GM10266 (cell line): ENCODE measurements at regions not wholly inside any gene's neighbourhood (a gene's known extent, or its start where the extent isn't known, plus 50 kb on each side); places are given as distances from the start of the nearest gene placed in this dataset.

Source experiments
- DNase-seq: peaks from one replicate; pipeline ENCODE4 v3.0.0; 2012; ENCODE audit errors: extremely low spot score
- TF ChIP-seq, protein P1 (sequence below): IDR thresholded peaks from 2 replicates; pipeline ENCODE4 v1.5.1; 2012; ENCODE audit warnings: mild to moderate bottlenecking, low read depth; ENCODE audit not compliant: control insufficient read depth, insufficient read depth; ENCODE audit errors: missing control alignments

DNA sequence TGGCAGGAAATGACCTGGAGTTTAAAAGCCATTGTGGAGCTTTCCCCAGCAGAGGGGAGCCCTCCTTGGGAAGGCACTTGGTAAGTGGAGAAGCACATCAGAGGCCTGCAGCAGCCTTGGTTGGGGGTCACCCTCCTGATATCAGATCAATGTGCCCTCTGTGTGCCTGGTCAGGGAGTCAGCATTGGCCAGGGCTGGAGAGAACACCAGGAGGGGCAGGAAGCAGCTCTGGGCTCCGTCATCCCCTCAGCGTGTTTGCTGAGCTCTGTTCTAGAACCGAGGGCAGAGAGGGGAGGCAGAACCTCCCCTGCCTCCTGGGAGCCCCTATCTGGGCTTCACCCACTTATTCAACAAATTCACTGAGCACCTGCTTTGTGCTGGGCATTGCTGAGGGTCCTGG, 846.0 kb downstream of the TBC1D22A start:
- TF ChIP-seq, protein P1, sequence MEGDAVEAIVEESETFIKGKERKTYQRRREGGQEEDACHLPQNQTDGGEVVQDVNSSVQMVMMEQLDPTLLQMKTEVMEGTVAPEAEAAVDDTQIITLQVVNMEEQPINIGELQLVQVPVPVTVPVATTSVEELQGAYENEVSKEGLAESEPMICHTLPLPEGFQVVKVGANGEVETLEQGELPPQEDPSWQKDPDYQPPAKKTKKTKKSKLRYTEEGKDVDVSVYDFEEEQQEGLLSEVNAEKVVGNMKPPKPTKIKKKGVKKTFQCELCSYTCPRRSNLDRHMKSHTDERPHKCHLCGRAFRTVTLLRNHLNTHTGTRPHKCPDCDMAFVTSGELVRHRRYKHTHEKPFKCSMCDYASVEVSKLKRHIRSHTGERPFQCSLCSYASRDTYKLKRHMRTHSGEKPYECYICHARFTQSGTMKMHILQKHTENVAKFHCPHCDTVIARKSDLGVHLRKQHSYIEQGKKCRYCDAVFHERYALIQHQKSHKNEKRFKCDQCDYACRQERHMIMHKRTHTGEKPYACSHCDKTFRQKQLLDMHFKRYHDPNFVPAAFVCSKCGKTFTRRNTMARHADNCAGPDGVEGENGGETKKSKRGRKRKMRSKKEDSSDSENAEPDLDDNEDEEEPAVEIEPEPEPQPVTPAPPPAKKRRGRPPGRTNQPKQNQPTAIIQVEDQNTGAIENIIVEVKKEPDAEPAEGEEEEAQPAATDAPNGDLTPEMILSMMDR: no peak

DNA sequence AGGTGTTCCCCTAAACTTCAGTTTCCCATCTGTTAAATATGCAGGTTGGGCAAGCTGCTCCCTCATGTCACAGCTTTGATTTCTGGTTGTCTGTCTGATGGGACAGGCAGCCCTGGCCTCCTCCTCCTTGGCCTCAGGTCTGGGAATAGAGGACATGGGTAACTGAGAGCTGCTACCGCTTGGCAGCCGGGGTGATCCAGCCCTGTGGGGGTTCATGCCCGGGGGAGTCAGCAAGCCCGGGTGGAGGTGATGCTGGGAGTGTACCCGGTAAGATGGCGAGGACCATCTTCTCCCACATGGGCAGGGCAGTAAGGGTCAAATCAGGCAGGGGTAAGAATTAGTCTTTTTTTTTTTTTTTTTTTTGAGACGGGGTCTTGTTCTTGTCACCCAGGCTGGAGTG, 845.0 kb downstream of the TBC1D22A start:
- no peak for DNase-seq
- TF ChIP-seq, protein P1: no peak

More for the DNA sequence above, 846.0 kb downstream of the TBC1D22A start:
- DNase-seq: no peak

DNA sequence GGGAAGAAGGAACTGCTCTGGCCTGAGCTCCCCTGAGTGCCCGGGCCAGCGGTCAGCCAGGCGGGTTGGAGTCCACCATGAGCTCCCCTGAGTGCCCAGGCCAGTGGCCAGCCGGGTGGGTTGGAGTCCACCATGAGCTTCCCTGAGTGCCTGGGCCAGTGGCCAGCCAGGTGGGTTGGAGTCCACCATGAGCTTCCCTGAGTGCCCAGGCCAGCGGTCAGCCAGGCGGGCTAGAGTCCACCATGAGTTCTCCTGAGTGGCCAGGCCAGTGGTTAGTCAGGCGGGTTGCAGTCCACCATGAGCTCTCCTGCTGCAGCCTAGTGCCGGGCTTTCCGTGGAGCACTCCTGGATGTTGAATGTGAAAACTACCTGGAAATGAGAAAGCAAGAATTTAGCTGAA, 844.0 kb downstream of the TBC1D22A start:
- no peak for DNase-seq
- TF ChIP-seq, protein P1: no peak

DNA sequence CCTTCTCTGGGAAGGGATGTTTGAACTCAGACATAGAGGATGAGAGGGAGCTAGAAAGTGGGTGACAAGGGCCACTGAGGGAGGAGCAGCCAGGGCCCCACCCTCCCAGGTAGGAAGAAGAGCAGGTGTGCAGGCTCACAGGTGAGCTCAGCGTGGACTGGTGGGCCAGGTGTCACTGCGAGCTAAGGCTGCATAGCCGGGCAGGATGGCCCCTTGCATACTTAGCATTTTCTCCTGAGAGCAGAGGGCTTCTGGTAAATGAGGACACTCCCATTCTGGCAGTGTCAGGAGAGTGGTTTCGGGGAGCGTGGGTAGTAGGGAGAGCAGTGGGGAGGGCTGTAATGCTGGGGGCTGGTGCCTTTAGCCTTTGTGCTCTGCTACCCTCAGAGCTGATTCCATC, 843.4 kb downstream of the TBC1D22A start:
- DNase-seq: no peak
- TF ChIP-seq, protein P1: no peak

DNA sequence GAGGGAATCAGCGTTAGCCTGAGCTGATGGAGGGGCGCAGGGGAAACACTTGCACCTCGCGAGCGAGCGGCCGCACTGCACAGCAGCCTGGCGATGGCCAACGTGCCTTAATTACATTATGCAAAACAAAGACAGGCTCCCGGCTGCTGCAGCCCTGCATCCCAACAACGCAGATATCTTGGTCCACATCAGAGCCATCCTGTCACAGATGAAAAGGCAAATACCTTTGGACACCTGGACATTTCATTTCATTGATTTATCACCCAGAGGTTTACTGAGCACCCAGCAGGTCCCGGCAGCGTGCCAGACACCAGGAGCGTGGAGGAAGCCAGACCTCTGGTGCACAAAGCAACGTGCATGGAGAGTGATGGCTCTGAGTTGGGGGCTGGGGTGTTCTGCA, 843.0 kb downstream of the TBC1D22A start:
- TF ChIP-seq, protein P1: no peak
- DNase-seq: no peak

DNA sequence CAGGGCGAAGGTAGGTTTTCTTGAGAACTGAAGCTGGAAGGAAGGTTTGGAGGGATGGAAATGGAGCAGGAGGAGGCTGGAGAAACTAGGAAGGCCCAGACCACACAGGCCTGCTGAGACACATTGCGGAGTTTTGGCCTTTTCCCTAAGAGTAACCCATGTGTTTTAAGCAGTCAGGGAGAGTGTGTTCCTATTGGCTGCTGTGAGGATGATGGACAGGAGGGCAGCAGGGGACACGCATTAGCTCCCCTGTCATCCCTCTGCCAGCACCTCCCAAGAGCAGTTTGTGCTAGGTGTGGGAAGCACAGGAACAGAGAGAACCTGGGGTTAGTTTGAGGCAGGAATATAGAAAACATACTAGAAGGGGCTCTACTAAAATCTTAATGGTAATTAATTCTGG, 842.1 kb downstream of the TBC1D22A start:
- TF ChIP-seq, protein P1: no peak
- no peak for DNase-seq

DNA sequence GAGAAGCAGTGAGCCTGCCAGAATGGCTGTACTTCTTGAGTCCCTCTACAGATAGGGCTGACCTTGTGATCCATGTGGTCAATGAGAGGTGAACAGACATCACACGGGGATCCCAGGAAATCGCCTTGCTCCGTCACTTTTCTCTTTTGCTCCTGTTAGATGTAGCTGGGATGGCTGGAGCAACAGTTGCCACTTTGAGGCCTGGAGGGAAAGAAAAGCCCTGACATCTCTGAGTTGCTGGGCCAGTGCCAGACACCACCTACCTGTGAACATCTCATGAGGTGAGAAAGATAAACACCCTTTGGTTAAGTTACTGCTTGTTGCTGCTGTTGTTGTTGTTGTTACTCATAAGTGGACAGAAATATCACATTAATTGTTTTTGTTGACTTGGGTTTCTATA, 840.3 kb downstream of the TBC1D22A start:
- DNase-seq: no peak
- TF ChIP-seq, protein P1: no peak
